GM12891 (cell line): ENCODE measurements at regions not wholly inside any gene's neighbourhood (a gene's known extent, or its start where the extent isn't known, plus 50 kb on each side); places are given as distances from the start of the nearest gene placed in this dataset.

Source experiments
- POLR2A ChIP-seq: IDR thresholded peaks from 2 replicates; pipeline ENCODE4 v1.6.1; 2011; ENCODE audit warnings: low read depth, low read length, control low read depth
- TAF1 ChIP-seq: IDR thresholded peaks from 2 replicates; pipeline ENCODE4 v1.6.1; 2011; ENCODE audit warnings: low read depth, low read length, control low read depth

DNA sequence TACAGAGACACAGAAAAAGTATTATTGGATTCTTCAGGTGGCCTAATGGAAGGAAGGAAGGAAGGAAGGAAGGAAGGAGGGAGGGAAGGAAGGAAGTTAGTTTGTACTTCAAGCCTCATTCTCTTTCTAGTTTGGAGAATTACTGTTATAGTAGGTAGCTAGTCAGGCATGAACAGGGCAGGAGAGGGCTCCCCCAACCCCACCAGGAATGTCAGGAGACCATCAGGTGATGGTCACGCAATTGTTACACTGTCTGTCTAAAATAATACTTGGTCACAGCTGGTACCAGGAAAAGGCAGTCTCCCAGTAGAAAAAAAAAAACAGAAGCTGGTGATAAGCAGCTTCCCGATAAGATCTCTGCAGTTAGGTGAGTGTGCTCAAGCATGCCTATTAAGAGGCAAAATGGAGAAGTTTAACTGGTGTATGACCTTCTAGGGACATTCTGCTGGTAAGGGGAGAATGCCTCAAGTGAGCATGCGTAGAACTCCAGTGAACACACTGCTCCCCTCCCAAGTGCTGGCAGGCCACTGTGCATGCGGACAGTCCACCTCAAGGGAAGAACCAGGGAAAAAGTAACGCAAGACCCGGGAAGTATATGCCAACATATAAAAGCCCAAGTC is 358.4 kb upstream of the SOX5 start:
- TF ChIP-seq TAF1 (no peak), POLR2A (no peak)
